HCT116 (cell line): ENCODE measurements at regions not wholly inside any gene's neighbourhood (a gene's known extent, or its start where the extent isn't known, plus 50 kb on each side); places are given as distances from the start of the nearest gene placed in this dataset.

Experiments used
- ATAC-seq: fragments of 200-7000 bp; cut with Tn5 transposase; 2 replicates; pipeline ENCODE4 v1.9.1; 2020; ENCODE audit warnings: mild to moderate bottlenecking, moderate library complexity
- BruUV-seq: library from RNA; stranded (reverse); fragments of 400-500 nt; replicated peaks from 2 replicates; lab custom pipeline; 2021; lab: Mats Ljungman, UMichigan
- CTCF ChIA-PET: fragments of 300-600 bp; sonication (Branson Sonifier 250); formaldehyde crosslinking; loops from one replicate; lab custom pipeline; 2021; ENCODE audit warnings: antibody characterized with exemption; lab: Charles Lee
- POLR2A ChIA-PET: fragments of 300-600, 350-600 bp; sonication (Branson Sonifier 250); formaldehyde crosslinking; loops from one replicate; lab custom pipeline; 2021; ENCODE audit warnings: antibody characterized with exemption; lab: Charles Lee
- RAD21 ChIA-PET, 2 experiments: fragments of 300-600 bp; sonication (Branson Sonifier 250); formaldehyde crosslinking; loops; one replicate each; lab custom pipeline; 2023; ENCODE audit warnings: low total read pairs in 2 of 2; ENCODE audit not compliant: uncharacterized antibody in 2 of 2, unreplicated experiment in 2 of 2, low non-redundant PET in 1 of 2; lab: Charles Lee
- DNase-seq: peaks from one replicate; pipeline ENCODE4 v3.0.0-alpha.2; 2010; ENCODE audit warnings: low read depth, low spot score
- H2AFZ ChIP-seq: fragments of 200-600 bp; shearing (Covaris generic), sonication (generic); 2 replicates; pipeline ENCODE4 v1.6.1; 2017; ENCODE audit warnings: low read depth, mixed run types, mixed read lengths, antibody characterized with exemption, low read length; ENCODE audit not compliant: poor library complexity, severe bottlenecking
- H3K27ac ChIP-seq: 2 replicates; pipeline ENCODE4 v1.5.1; 2012; ENCODE audit warnings: low read depth, low read length
- H3K27me3 ChIP-seq: fragments of 200-600 bp; sonication (generic); 2 replicates; pipeline ENCODE4 v1.6.1; 2016; ENCODE audit warnings: mixed run types, low read length, mixed read lengths; ENCODE audit not compliant: insufficient read depth
- H3K36me3 ChIP-seq, 2 experiments: fragments of 200-500 bp in 1 of 2; fragments of 200-600 bp in 1 of 2; sonication (Bioruptor generic) in 1 of 2; sonication (generic) in 1 of 2; 2 replicates each; pipeline versions ENCODE4 v1.5.1 to v1.6.1; 2014 to 2016; ENCODE audit warnings: low read length in 2 of 2, inconsistent platforms in 1 of 2, mixed read lengths in 1 of 2, mixed run types in 1 of 2; ENCODE audit not compliant: insufficient read depth in 2 of 2, control insufficient read depth in 1 of 2
- H3K4me1 ChIP-seq, 2 experiments: fragments of 200-600 bp in 1 of 2; sonication (generic) in 1 of 2; 2 replicates each; pipeline versions ENCODE4 v1.5.1 to v1.6.1; 2012 to 2017; ENCODE audit warnings: low read length in 2 of 2, inconsistent platforms in 1 of 2, mild to moderate bottlenecking in 1 of 2, mixed read lengths in 1 of 2, mixed run types in 1 of 2, moderate library complexity in 1 of 2; ENCODE audit not compliant: insufficient read depth in 2 of 2, control insufficient read depth in 1 of 2
- H3K4me2 ChIP-seq: fragments of 200-600 bp; sonication (generic); 2 replicates; pipeline ENCODE4 v1.6.1; 2017; ENCODE audit warnings: mixed run types, low read length, mixed read lengths
- H3K4me3 ChIP-seq, 2 experiments: fragments of 200-600 bp in 1 of 2; sonication (generic) in 1 of 2; replicated peaks in 1 of 2; 2 replicates each; pipeline ENCODE4 v1.5.1; 2011 to 2016; ENCODE audit warnings: low read length in 2 of 2, control low read depth in 1 of 2, low read depth in 1 of 2, mild to moderate bottlenecking in 1 of 2, mixed read lengths in 1 of 2, mixed run types in 1 of 2
- H3K79me2 ChIP-seq: fragments of 200-600 bp; sonication (generic); 2 replicates; pipeline ENCODE4 v1.6.1; 2017; ENCODE audit warnings: mild to moderate bottlenecking, mixed run types, low read length, moderate library complexity, mixed read lengths; ENCODE audit not compliant: insufficient read depth
- H3K9ac ChIP-seq: fragments of 200-600 bp; sonication (generic); 2 replicates; pipeline ENCODE4 v1.6.1; 2016; ENCODE audit warnings: low read length, mixed read lengths
- H3K9me2 ChIP-seq: fragments of 200-600 bp; sonication (generic), shearing (Covaris generic); 2 replicates; pipeline ENCODE4 v1.6.1; 2017; ENCODE audit warnings: mixed run types, mild to moderate bottlenecking, moderate library complexity; ENCODE audit not compliant: insufficient read depth
- H3K9me3 ChIP-seq, 2 experiments: fragments of 200-500 bp in 1 of 2; fragments of 200-600 bp in 1 of 2; sonication (Bioruptor generic) in 1 of 2; sonication (generic) in 1 of 2; 2 replicates each; pipeline ENCODE4 v1.6.1; 2014 to 2017; ENCODE audit warnings: low read length in 2 of 2, mixed read lengths in 2 of 2, inconsistent platforms in 1 of 2, low read depth in 1 of 2, mild to moderate bottlenecking in 1 of 2, mixed run types in 1 of 2, moderate library complexity in 1 of 2; ENCODE audit not compliant: control insufficient read depth in 1 of 2, insufficient read depth in 1 of 2
- H4K20me1 ChIP-seq: fragments of 200-600 bp; sonication (generic), shearing (Covaris generic); 2 replicates; pipeline ENCODE4 v1.6.1; 2017; ENCODE audit warnings: mixed run types, mild to moderate bottlenecking, moderate library complexity; ENCODE audit not compliant: insufficient read depth
- CBX3 ChIP-seq: IDR thresholded peaks from 2 replicates; pipeline ENCODE4 v1.6.1; 2012; ENCODE audit warnings: low read depth
- CEBPB ChIP-seq: IDR thresholded peaks from 2 replicates; pipeline ENCODE4 v1.6.1; 2012; ENCODE audit warnings: low read depth
- EGR1 ChIP-seq: IDR thresholded peaks from 2 replicates; pipeline ENCODE4 v1.6.1; 2012; ENCODE audit warnings: low read depth
- ELF1 ChIP-seq: IDR thresholded peaks from 2 replicates; pipeline ENCODE4 v1.6.1; 2012; ENCODE audit warnings: low read depth, borderline replicate concordance
- EZH2phosphoT487 ChIP-seq: fragments of 200-600 bp; IDR thresholded peaks from 2 replicates; pipeline ENCODE4 v1.6.1; 2018; ENCODE audit warnings: antibody characterized with exemption, borderline replicate concordance
- FOSL1 ChIP-seq: IDR thresholded peaks from 2 replicates; pipeline ENCODE4 v1.6.1; 2012; ENCODE audit warnings: low read depth
- JUND ChIP-seq: IDR thresholded peaks from 2 replicates; pipeline ENCODE4 v1.6.1; 2012
- POLR2A ChIP-seq: IDR thresholded peaks from 2 replicates; pipeline ENCODE4 v1.7.0; 2011; ENCODE audit warnings: borderline replicate concordance; ENCODE audit not compliant: insufficient read depth, insufficient read length; ENCODE audit errors: extremely low read depth
- RAD21 ChIP-seq: IDR thresholded peaks from 2 replicates; pipeline ENCODE4 v1.6.1; 2012; ENCODE audit warnings: low read depth, mild to moderate bottlenecking
- SIN3A ChIP-seq: IDR thresholded peaks from 2 replicates; pipeline ENCODE4 v1.6.1; 2012; ENCODE audit warnings: low read depth
- SP1 ChIP-seq: IDR thresholded peaks from 2 replicates; pipeline ENCODE4 v1.6.1; 2012; ENCODE audit warnings: low read depth
- SRF ChIP-seq: IDR thresholded peaks from 2 replicates; pipeline ENCODE4 v1.6.1; 2012; ENCODE audit warnings: low read depth
- TCF7L2 ChIP-seq: IDR thresholded peaks from 2 replicates; pipeline ENCODE4 v1.7.0; 2011; ENCODE audit warnings: borderline replicate concordance, inconsistent platforms; ENCODE audit not compliant: insufficient read depth, insufficient read length; ENCODE audit errors: extremely low read depth
- YY1 ChIP-seq: IDR thresholded peaks from 2 replicates; pipeline ENCODE4 v1.6.1; 2011; ENCODE audit warnings: low read length, low read depth, moderate library complexity, mild to moderate bottlenecking; ENCODE audit not compliant: insufficient replicate concordance; ENCODE audit errors: extremely low read depth
- ZNF274 ChIP-seq: fragments of 200-500 bp; sonication (Bioruptor generic); IDR thresholded peaks from 2 replicates; pipeline ENCODE4 v1.6.1; 2014; ENCODE audit warnings: mild to moderate bottlenecking, low read depth, low read length, inconsistent platforms
- intact Hi-C: fragments of 100-400 bp; cut with micrococcal nuclease; formaldehyde crosslinking; loops from 2 replicates; pipeline ENCODE4 v1.10.0; 2022
- TF ChIP-seq, protein P1 (sequence below): IDR thresholded peaks from 2 replicates; pipeline ENCODE4 v1.6.1; 2012; ENCODE audit warnings: low read depth
- TF ChIP-seq, protein P2 (sequence below), 3 experiments: fragments of 200-600 bp in 1 of 3; sonication (generic) in 1 of 3; IDR thresholded peaks in 2 of 3; conservative IDR thresholded peaks in 1 of 3; 2 replicates each; pipeline ENCODE4 v1.5.1; 2012 to 2017; ENCODE audit warnings: low read depth in 2 of 3, low read length in 2 of 3, antibody characterized with exemption in 1 of 3, borderline replicate concordance in 1 of 3, control low read depth in 1 of 3, mild to moderate bottlenecking in 1 of 3, mixed read lengths in 1 of 3, mixed run types in 1 of 3, moderate library complexity in 1 of 3; ENCODE audit not compliant: insufficient read depth in 1 of 3
- TF ChIP-seq, protein P3 (sequence below): IDR thresholded peaks from 2 replicates; pipeline ENCODE4 v1.6.1; 2011; ENCODE audit warnings: mild to moderate bottlenecking, low read length, moderate library complexity; ENCODE audit not compliant: insufficient replicate concordance; ENCODE audit errors: extremely low read depth
- TF ChIP-seq, protein P4 (sequence below): IDR thresholded peaks from 2 replicates; pipeline ENCODE4 v1.6.1; 2012

DNA sequence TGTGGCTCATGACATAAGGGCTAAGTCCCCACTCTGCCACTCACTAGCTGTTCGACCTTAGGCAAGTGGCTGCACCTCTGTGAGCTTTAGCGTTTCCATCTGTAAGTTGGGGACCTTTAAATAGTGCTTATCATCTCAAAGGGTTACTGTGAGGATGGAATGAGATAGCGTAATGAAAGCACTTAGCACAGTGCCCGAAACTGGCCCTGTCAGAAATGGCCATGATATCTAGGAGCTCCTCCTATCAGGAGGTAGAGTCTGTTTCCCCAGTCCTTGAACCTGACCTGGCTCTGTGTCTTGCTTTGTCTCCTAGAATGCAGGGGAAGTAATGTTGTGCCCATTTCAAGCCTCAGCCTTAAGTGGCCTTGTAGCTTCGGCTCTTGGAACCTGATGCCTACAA, 211.0 kb downstream of the RBM19 start:
- Histone ChIP-seq H4K20me1 (no peaks in the 10 kb centered on the region), H3K27ac (no peak overlapping the region), H3K4me3 (no peak overlapping the region), H3K9me2 (no peaks in the 10 kb centered on the region), H3K9ac (no peak overlapping the region), H3K36me3 (peaks cover 11 to 12% of the 10 kb centered on the region in 2 experiments; a peak in 3 of 4 replicates), H2AFZ (no peak overlapping the region), H3K4me1 (peaks cover 0 to 11% of the 10 kb centered on the region in 2 experiments; a peak in 1 of 4 replicates), H3K79me2 (no peaks in the 10 kb centered on the region), H3K27me3 (no peaks in the 10 kb centered on the region), H3K9me3 (no peaks in the 10 kb centered on the region), H3K4me2 (no peak overlapping the region)
- BruUV-seq, result no TSS peak
- ChIA-PET RAD21 (no interaction called here), CTCF (interaction anchor here (0.7 kb wide), 1 partner anchor 391 kb away, joined by 3 read pairs; no protein-coding TSS in a partner anchor), POLR2A (no interaction called here)
- no peak for DNase-seq
- TF ChIP-seq, protein P1, sequence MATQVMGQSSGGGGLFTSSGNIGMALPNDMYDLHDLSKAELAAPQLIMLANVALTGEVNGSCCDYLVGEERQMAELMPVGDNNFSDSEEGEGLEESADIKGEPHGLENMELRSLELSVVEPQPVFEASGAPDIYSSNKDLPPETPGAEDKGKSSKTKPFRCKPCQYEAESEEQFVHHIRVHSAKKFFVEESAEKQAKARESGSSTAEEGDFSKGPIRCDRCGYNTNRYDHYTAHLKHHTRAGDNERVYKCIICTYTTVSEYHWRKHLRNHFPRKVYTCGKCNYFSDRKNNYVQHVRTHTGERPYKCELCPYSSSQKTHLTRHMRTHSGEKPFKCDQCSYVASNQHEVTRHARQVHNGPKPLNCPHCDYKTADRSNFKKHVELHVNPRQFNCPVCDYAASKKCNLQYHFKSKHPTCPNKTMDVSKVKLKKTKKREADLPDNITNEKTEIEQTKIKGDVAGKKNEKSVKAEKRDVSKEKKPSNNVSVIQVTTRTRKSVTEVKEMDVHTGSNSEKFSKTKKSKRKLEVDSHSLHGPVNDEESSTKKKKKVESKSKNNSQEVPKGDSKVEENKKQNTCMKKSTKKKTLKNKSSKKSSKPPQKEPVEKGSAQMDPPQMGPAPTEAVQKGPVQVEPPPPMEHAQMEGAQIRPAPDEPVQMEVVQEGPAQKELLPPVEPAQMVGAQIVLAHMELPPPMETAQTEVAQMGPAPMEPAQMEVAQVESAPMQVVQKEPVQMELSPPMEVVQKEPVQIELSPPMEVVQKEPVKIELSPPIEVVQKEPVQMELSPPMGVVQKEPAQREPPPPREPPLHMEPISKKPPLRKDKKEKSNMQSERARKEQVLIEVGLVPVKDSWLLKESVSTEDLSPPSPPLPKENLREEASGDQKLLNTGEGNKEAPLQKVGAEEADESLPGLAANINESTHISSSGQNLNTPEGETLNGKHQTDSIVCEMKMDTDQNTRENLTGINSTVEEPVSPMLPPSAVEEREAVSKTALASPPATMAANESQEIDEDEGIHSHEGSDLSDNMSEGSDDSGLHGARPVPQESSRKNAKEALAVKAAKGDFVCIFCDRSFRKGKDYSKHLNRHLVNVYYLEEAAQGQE, result no peak
- TF ChIP-seq YY1 (no peak), RAD21 (no peak), CEBPB (no peak), SIN3A (no peak), EZH2phosphoT487 (no peak), SRF (no peak), POLR2A (no peak), SP1 (no peak), ELF1 (no peak), FOSL1 (no peak), JUND (no peak), CBX3 (no peak), ZNF274 (no peak), EGR1 (no peak), TCF7L2 (no peak)
- TF ChIP-seq, protein P2, sequence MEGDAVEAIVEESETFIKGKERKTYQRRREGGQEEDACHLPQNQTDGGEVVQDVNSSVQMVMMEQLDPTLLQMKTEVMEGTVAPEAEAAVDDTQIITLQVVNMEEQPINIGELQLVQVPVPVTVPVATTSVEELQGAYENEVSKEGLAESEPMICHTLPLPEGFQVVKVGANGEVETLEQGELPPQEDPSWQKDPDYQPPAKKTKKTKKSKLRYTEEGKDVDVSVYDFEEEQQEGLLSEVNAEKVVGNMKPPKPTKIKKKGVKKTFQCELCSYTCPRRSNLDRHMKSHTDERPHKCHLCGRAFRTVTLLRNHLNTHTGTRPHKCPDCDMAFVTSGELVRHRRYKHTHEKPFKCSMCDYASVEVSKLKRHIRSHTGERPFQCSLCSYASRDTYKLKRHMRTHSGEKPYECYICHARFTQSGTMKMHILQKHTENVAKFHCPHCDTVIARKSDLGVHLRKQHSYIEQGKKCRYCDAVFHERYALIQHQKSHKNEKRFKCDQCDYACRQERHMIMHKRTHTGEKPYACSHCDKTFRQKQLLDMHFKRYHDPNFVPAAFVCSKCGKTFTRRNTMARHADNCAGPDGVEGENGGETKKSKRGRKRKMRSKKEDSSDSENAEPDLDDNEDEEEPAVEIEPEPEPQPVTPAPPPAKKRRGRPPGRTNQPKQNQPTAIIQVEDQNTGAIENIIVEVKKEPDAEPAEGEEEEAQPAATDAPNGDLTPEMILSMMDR (IDR thresholded peaks at IDR 0.05 in 2 of 3, conservative IDR thresholded peaks at IDR 0.05 in 1 of 3; ENCODE audit: borderline replicate concordance in 1 of 3, insufficient read depth in 1 of 3, low read depth in 2 of 3, low read length in 2 of 3), result no peak
- TF ChIP-seq, protein P3, sequence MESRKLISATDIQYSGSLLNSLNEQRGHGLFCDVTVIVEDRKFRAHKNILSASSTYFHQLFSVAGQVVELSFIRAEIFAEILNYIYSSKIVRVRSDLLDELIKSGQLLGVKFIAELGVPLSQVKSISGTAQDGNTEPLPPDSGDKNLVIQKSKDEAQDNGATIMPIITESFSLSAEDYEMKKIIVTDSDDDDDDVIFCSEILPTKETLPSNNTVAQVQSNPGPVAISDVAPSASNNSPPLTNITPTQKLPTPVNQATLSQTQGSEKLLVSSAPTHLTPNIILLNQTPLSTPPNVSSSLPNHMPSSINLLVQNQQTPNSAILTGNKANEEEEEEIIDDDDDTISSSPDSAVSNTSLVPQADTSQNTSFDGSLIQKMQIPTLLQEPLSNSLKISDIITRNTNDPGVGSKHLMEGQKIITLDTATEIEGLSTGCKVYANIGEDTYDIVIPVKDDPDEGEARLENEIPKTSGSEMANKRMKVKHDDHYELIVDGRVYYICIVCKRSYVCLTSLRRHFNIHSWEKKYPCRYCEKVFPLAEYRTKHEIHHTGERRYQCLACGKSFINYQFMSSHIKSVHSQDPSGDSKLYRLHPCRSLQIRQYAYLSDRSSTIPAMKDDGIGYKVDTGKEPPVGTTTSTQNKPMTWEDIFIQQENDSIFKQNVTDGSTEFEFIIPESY, result no peak
- TF ChIP-seq, protein P4, sequence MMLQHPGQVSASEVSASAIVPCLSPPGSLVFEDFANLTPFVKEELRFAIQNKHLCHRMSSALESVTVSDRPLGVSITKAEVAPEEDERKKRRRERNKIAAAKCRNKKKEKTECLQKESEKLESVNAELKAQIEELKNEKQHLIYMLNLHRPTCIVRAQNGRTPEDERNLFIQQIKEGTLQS, result no peak
- intact Hi-C loops, result no loop called here
- no peak for ATAC-seq
